OCI-LY7 (cell line): ENCODE measurements at regions not wholly inside any gene's neighbourhood (a gene's known extent, or its start where the extent isn't known, plus 50 kb on each side); places are given as distances from the start of the nearest gene placed in this dataset.

Experiments
- BruUV-seq: library from RNA; stranded (reverse); fragments of 400-500 nt; replicated peaks from 2 replicates; lab custom pipeline; 2021; lab: Mats Ljungman, UMichigan
- CTCF ChIA-PET: fragments of 300-600 bp; sonication (Branson Sonifier 250); formaldehyde crosslinking; loops from one replicate; lab custom pipeline; 2022; ENCODE audit warnings: antibody characterized with exemption; ENCODE audit not compliant: unreplicated experiment; lab: Charles Lee
- POLR2A ChIA-PET: fragments of 300-600 bp; sonication (Branson Sonifier 250); formaldehyde crosslinking; loops from one replicate; lab custom pipeline; 2022; ENCODE audit warnings: antibody characterized with exemption; lab: Charles Lee
- DNase-seq: peaks from one replicate; pipeline ENCODE4 v3.0.0-alpha.2; 2015; ENCODE audit warnings: low spot score
- H2AFZ ChIP-seq: fragments of 200-600 bp; sonication (generic), shearing (Covaris generic); 2 replicates; pipeline ENCODE4 v1.6.1; 2014; ENCODE audit warnings: mild to moderate bottlenecking, antibody characterized with exemption, low read length, moderate library complexity
- H3K27ac ChIP-seq: fragments of 200-600 bp; sonication (generic); 2 replicates; pipeline ENCODE4 v1.5.1; 2014; ENCODE audit warnings: mixed run types, low read depth, mild to moderate bottlenecking, moderate library complexity, low read length, inconsistent platforms; ENCODE audit not compliant: poor library complexity, severe bottlenecking
- H3K36me3 ChIP-seq: fragments of 200-600 bp; sonication (generic); 2 replicates; pipeline ENCODE4 v1.6.1; 2014; ENCODE audit warnings: mild to moderate bottlenecking, antibody characterized with exemption, low read length, moderate library complexity, mixed read lengths; ENCODE audit not compliant: insufficient read depth
- H3K4me1 ChIP-seq: fragments of 200-600 bp; sonication (generic); 2 replicates; pipeline ENCODE4 v1.5.1; 2014; ENCODE audit warnings: mild to moderate bottlenecking, low read length; ENCODE audit not compliant: insufficient read depth, poor library complexity, severe bottlenecking
- H3K4me2 ChIP-seq: fragments of 200-600 bp; sonication (generic); 2 replicates; pipeline ENCODE4 v1.6.1; 2014; ENCODE audit warnings: mild to moderate bottlenecking, low read length
- H3K4me3 ChIP-seq: fragments of 200-600 bp; sonication (generic); 2 replicates; pipeline ENCODE4 v1.5.1; 2014; ENCODE audit warnings: mild to moderate bottlenecking, low read depth, low read length; ENCODE audit not compliant: poor library complexity, severe bottlenecking
- H3K79me2 ChIP-seq: fragments of 200-600 bp; sonication (generic); 2 replicates; pipeline ENCODE4 v1.6.1; 2016; ENCODE audit warnings: low read depth, mild to moderate bottlenecking, low read length, moderate library complexity, mixed read lengths; ENCODE audit not compliant: insufficient read depth
- H3K9me2 ChIP-seq: fragments of 200-600 bp; sonication (generic); 2 replicates; pipeline ENCODE4 v1.6.1; 2016; ENCODE audit warnings: mild to moderate bottlenecking, low read length, mixed read lengths; ENCODE audit not compliant: insufficient read depth
- H3K9me3 ChIP-seq: fragments of 200-600 bp; sonication (generic); 2 replicates; pipeline ENCODE4 v1.6.1; 2014; ENCODE audit warnings: mild to moderate bottlenecking, mixed run types, low read length, mixed read lengths
- H4K20me1 ChIP-seq: fragments of 200-600 bp; sonication (generic); 2 replicates; pipeline ENCODE4 v1.6.1; 2014; ENCODE audit warnings: mild to moderate bottlenecking, antibody characterized with exemption, low read length, moderate library complexity, mixed read lengths; ENCODE audit not compliant: insufficient read depth
- EZH2phosphoT487 ChIP-seq: fragments of 200-600 bp; sonication (generic); IDR thresholded peaks from 2 replicates; pipeline ENCODE4 v1.6.1; 2018; ENCODE audit warnings: low read depth, borderline replicate concordance, mild to moderate bottlenecking, mixed run types, antibody characterized with exemption, low read length, moderate library complexity, mixed read lengths
- intact Hi-C: fragments of 100-400 bp; cut with micrococcal nuclease; formaldehyde crosslinking; loops from one replicate; pipeline ENCODE4 v1.10.0; 2022; ENCODE audit not compliant: unreplicated experiment
- TF ChIP-seq, protein P1 (sequence below): fragments of 200-600 bp; sonication (generic); conservative IDR thresholded peaks from 2 replicates; pipeline ENCODE4 v1.5.1; 2014; ENCODE audit warnings: mild to moderate bottlenecking, antibody characterized with exemption, low read length, moderate library complexity, mixed read lengths

DNA sequence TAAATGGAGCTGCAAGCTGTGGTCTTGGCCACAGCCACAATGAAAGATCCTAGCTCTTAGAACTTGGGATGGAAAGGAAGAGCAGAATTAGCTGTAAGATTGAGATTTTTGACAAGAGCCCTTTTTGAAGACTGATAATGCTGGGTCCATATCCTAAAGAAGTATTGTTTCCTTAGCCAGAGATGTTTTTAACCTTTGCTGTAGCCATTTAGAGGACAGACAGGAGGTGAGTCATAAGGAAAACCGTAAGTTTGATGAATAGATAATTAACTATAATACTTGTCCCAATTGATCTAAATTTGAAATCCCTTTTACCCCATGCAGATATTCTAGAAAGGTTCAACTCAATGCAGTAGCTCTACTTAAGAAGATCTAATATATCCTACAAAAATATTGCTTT, 213.7 kb downstream of the HTR1B start:
- Histone ChIP-seq H3K36me3 (no peaks in the 10 kb centered on the region), H3K9me3 (no peaks in the 10 kb centered on the region), H3K4me3 (no peak overlapping the region), H3K4me1 (no peaks in the 10 kb centered on the region), H3K79me2 (no peaks in the 10 kb centered on the region), H3K27ac (no peak overlapping the region), H2AFZ (no peak overlapping the region), H4K20me1 (no peaks in the 10 kb centered on the region), H3K9me2 (no peaks in the 10 kb centered on the region), H3K4me2 (no peak overlapping the region)
- DNase-seq: no peak
- BruUV-seq: no TSS peak
- TF ChIP-seq, protein P1, sequence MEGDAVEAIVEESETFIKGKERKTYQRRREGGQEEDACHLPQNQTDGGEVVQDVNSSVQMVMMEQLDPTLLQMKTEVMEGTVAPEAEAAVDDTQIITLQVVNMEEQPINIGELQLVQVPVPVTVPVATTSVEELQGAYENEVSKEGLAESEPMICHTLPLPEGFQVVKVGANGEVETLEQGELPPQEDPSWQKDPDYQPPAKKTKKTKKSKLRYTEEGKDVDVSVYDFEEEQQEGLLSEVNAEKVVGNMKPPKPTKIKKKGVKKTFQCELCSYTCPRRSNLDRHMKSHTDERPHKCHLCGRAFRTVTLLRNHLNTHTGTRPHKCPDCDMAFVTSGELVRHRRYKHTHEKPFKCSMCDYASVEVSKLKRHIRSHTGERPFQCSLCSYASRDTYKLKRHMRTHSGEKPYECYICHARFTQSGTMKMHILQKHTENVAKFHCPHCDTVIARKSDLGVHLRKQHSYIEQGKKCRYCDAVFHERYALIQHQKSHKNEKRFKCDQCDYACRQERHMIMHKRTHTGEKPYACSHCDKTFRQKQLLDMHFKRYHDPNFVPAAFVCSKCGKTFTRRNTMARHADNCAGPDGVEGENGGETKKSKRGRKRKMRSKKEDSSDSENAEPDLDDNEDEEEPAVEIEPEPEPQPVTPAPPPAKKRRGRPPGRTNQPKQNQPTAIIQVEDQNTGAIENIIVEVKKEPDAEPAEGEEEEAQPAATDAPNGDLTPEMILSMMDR: no peak
- TF ChIP-seq EZH2phosphoT487: no peak
- intact Hi-C loops: no loop called here
- POLR2A ChIA-PET: no interaction called here
- CTCF ChIA-PET: no interaction called here

DNA sequence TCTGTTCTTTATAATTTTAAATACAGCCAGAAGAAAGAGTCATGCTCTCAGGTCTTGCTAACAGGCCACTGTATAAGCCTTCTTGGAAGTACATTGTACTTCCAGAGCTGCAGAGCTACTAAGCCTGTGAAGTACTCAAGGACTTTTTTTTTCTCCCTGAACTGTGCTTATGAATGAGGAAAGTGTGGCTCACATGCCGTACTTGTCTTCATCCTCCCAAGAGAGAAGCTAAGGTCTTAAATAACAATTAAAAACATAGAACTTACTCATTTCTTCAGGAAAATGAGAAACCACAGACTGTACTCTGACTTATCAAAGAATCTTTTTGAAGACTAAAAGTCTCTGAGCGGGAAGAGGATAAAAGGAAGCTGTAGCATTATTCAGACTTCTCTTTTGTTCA, 218.3 kb downstream of the HTR1B start:
- H2AFZ ChIP-seq: no peak overlapping the region
- no peaks in the 10 kb centered on the region for H3K9me3 ChIP-seq
- CTCF ChIA-PET: no interaction called here
- H3K4me1 ChIP-seq: no peaks in the 10 kb centered on the region
- no peak overlapping the region for H3K4me2 ChIP-seq
- H3K79me2 ChIP-seq: no peaks in the 10 kb centered on the region
- no peaks in the 10 kb centered on the region for H3K9me2 ChIP-seq
- no peaks in the 10 kb centered on the region for H3K36me3 ChIP-seq
- no TSS peak for BruUV-seq
- no peak overlapping the region for H3K4me3 ChIP-seq
- DNase-seq: no peak
- H3K27ac ChIP-seq: no peak overlapping the region
- intact Hi-C loops: no loop called here
- TF ChIP-seq, protein P1: no peak
- no peak for TF ChIP-seq EZH2phosphoT487
- POLR2A ChIA-PET: no interaction called here
- no peaks in the 10 kb centered on the region for H4K20me1 ChIP-seq

DNA sequence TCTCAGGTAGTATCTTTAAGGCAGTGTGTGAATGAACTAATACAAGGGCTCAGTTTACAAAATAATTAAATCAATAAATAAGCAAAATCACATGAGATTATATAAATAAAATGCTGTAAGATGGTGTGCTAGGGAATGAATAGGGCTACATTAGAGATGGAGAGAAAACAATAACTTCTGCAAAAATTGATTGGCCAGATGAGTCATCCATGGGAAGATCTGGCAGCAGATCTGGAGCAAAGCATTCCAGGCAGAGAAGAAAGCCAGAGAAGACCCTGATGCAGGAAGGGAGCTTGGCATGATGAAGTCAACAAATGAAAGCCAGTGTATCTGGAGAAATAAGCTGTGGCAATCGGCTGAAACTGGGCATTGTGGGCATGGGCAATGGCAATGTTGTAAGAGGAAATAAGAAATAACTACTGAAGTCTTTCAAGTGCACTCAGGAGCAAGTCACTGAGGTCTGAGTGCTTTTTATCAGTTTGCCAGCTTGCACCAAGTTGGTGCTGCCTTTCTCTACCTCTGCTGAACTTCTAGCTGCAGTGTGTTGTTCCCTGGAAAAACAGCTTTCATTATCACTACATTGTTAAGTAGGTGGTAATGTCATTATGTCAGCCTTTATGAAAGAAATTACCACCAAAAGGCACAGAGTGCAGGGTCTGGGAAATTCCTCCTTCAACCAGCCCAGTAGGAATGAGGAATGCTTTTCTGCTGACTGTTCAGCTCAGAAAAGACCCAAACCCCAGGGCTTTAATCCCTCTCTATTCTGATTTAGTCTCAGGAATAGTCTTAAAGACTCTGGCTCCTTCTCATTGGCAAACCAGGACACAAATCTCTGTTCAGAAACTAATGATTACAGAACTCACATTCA, 231.6 kb downstream of the HTR1B start:
- Histone ChIP-seq H3K4me2 (no peak overlapping the region), H3K9me2 (no peaks in the 10 kb centered on the region), H3K9me3 (no peaks in the 10 kb centered on the region), H3K4me1 (no peaks in the 10 kb centered on the region), H2AFZ (no peak overlapping the region), H3K4me3 (no peak overlapping the region), H3K27ac (no peak overlapping the region), H3K79me2 (no peaks in the 10 kb centered on the region), H3K36me3 (no peaks in the 10 kb centered on the region), H4K20me1 (no peaks in the 10 kb centered on the region)
- POLR2A ChIA-PET: no interaction called here
- DNase-seq: no peak
- intact Hi-C loops: no loop called here
- CTCF ChIA-PET: no interaction called here
- no TSS peak for BruUV-seq
- no peak for TF ChIP-seq EZH2phosphoT487
- TF ChIP-seq, protein P1: no peak
